Ovary (tissue), 7 donors: ENCODE measurements at regions not wholly inside any gene's neighbourhood (a gene's known extent, or its start where the extent isn't known, plus 50 kb on each side); places are given as distances from the start of the nearest gene placed in this dataset.

Source experiments
- DNase-seq, 5 donors: peaks; one replicate each; pipeline ENCODE4 v3.0.0-alpha.2; 2019 to 2020
- H3K27ac ChIP-seq, 2 donors: fragments of 200-600 bp; one replicate each; pipeline versions ENCODE4 v1.5.1 to v1.8.0; 2019 to 2022
- H3K27me3 ChIP-seq: fragments of 200-600 bp; one replicate; pipeline ENCODE4 v1.8.0; 2022
- H3K36me3 ChIP-seq: fragments of 200-600 bp; sonication (generic); one replicate; pipeline ENCODE4 v1.5.1; 2019
- H3K4me1 ChIP-seq: one replicate; pipeline ENCODE4 v1.8.1; 2013; ENCODE audit warnings: mild to moderate bottlenecking, moderate library complexity; ENCODE audit not compliant: insufficient read depth
- H3K4me3 ChIP-seq: fragments of 200-600 bp; sonication (generic); one replicate; pipeline ENCODE4 v1.5.1; 2017
- H3K9me3 ChIP-seq, 2 donors: fragments of 200-600 bp in 1 of 2; sonication (generic) in 1 of 2; one replicate each; pipeline versions ENCODE4 v1.5.1 to v1.8.1; 2013 to 2019; ENCODE audit warnings: mild to moderate bottlenecking in 1 of 2, moderate library complexity in 1 of 2
- CTCF ChIP-seq, 3 donors: fragments of 450-650 bp in 2 of 3; fragments of 200-600 bp in 1 of 3; IDR thresholded peaks; one replicate each; pipeline versions ENCODE4 v1.5.1 to v1.8.0; 2016 to 2022; ENCODE audit warnings: antibody characterized with exemption in 3 of 3, mild to moderate bottlenecking in 1 of 3
- EP300 ChIP-seq: sonication (generic); formaldehyde crosslinking; IDR thresholded peaks from one replicate; pipeline ENCODE4 v1.6.1; 2017; ENCODE audit warnings: antibody characterized with exemption
- POLR2A ChIP-seq: fragments of 450-650 bp; IDR thresholded peaks from one replicate; pipeline ENCODE4 v1.6.1; 2017; ENCODE audit warnings: antibody characterized with exemption, mild to moderate bottlenecking, moderate library complexity
- WGBS, 3 donors: extraction: QIAGEN DNeasy Blood & Tissue Kit in 1 of 3; methylation state at CpG; one replicate each; pipeline versions ENCODE4 v1.1.5 to v1.1.7; 2013 to 2017; 5-methylcytosine and 5-hydroxymethylcytosine counted together
- intact Hi-C, 4 donors: fragments of 100-400 bp; cut with DNase I; formaldehyde crosslinking; loops; one replicate each; pipeline versions ENCODE4 v1.11.0 to v1.15.1; 2022 to 2023
- donor health status: DM: no; HTN: no; CAD: no; lungs with moderate emphysema.
- donor health status: DM: no; HTN: no; CAD: no.
- donor health status: Bipolar disorder and iron deficiency.
- donor health status: DM: no; HTN: no; CAD: no.
- donor health status: DM: yes; HTN: yes; CAD: no.

GRCh38 chr2:13006426-13006825 lies 289.7 kb downstream of the TRIB2 start:
- 5 to 15% (median 8%) methylated on average over 4 of the region's 4 CpGs for WGBS, 3 donors
- H3K4me3 ChIP-seq, result peak overlapping the region; percentile 28
- peak in 1 of 5 donors; percentile 31 for DNase-seq
- H3K27me3 ChIP-seq, result no peaks in the 10 kb centered on the region
- no peaks in the 10 kb centered on the region for H3K4me1 ChIP-seq
- no peaks in the 10 kb centered on the region for H3K9me3 ChIP-seq
- intact Hi-C loops, result loop anchor here in 3 of 4 donors (5.0 to 10.0 kb wide), 6 partner anchors 272 to 1182 kb away; partner anchors contain the start of gene TRIB2 (in 1 of the 3)
- H3K36me3 ChIP-seq, result no peaks in the 10 kb centered on the region
- H3K27ac ChIP-seq, result peak overlapping the region in 1 of 2 donors; percentile 62
- no peak for TF ChIP-seq EP300
- TF ChIP-seq CTCF (IDR thresholded peaks at IDR 0.05), result no peak
- no peak for TF ChIP-seq POLR2A

GRCh38 chr2:13006829-13007717 lies 290.3 kb downstream of the TRIB2 start:
- no peaks in the 10 kb centered on the region for H3K27me3 ChIP-seq
- no peaks in the 10 kb centered on the region for H3K36me3 ChIP-seq
- no peaks in the 10 kb centered on the region for H3K9me3 ChIP-seq
- TF ChIP-seq EP300, result no peak
- no peak for TF ChIP-seq POLR2A
- TF ChIP-seq CTCF (IDR thresholded peaks at IDR 0.05), result peak; percentile 84 to 86 (median 86)
- WGBS, 3 donors, result 4 to 9% (median 5%) methylated on average over 16 of the region's 16 CpGs
- intact Hi-C loops, result loop anchor here in 3 of 4 donors (5.0 to 10.0 kb wide), 6 partner anchors 272 to 1182 kb away; partner anchors contain the start of gene TRIB2 (in 1 of the 3)
- no peaks in the 10 kb centered on the region for H3K4me1 ChIP-seq
- peak overlapping the region; percentile 28 for H3K4me3 ChIP-seq
- peak overlapping the region in 1 of 2 donors; percentile 62 for H3K27ac ChIP-seq
- DNase-seq, result peak; percentile 58 to 76 (median 67)

- WGBS, 3 donors, result 87 to 90% (median 88%) methylated on average over 5 of the region's 5 CpGs
- Histone ChIP-seq H3K4me3 (no peak overlapping the region), H3K27ac (no peak overlapping the region), H3K27me3 (no peaks in the 10 kb centered on the region), H3K9me3 (no peaks in the 10 kb centered on the region), H3K36me3 (no peaks in the 10 kb centered on the region), H3K4me1 (no peaks in the 10 kb centered on the region)
- no peak for DNase-seq
- intact Hi-C loops, result loop anchor here in 3 of 4 donors (5.0 to 10.0 kb wide), 6 partner anchors 274 to 1184 kb away; partner anchors contain the start of gene TRIB2 (in 1 of the 3)
- TF ChIP-seq POLR2A (no peak), CTCF (IDR thresholded peaks at IDR 0.05) (no peak), EP300 (no peak)
These were observed 292.4 kb downstream of the TRIB2 start for GRCh38 chr2:13009027-13009642.

GRCh38 chr2:13010283-13010682 lies 293.5 kb downstream of the TRIB2 start:
- WGBS, 3 donors, result 48 to 68% (median 51%) methylated on average over 5 of the region's 5 CpGs
- H3K27me3 ChIP-seq, result no peaks in the 10 kb centered on the region
- H3K36me3 ChIP-seq, result no peaks in the 10 kb centered on the region
- no peak overlapping the region for H3K27ac ChIP-seq
- no peaks in the 10 kb centered on the region for H3K4me1 ChIP-seq
- DNase-seq, result no peak
- intact Hi-C loops, result no loop called here
- no peak overlapping the region for H3K4me3 ChIP-seq
- TF ChIP-seq EP300 (no peak), POLR2A (no peak), CTCF (IDR thresholded peaks at IDR 0.05) (no peak)
- H3K9me3 ChIP-seq, result no peaks in the 10 kb centered on the region
